Urinary bladder (tissue), 3 donors: ENCODE measurements at regions not wholly inside any gene's neighbourhood (a gene's known extent, or its start where the extent isn't known, plus 50 kb on each side); places are given as distances from the start of the nearest gene placed in this dataset.

Experiments used
- DNase-seq: peaks from one replicate; pipeline ENCODE4 v3.0.0-alpha.2; 2015; ENCODE audit errors: extremely low spot score
- H3K27ac ChIP-seq: one replicate; pipeline ENCODE4 v1.5.1; 2013; ENCODE audit warnings: low read depth, mild to moderate bottlenecking, moderate library complexity
- H3K36me3 ChIP-seq: one replicate; pipeline ENCODE4 v1.6.1; 2013; ENCODE audit warnings: mild to moderate bottlenecking, moderate library complexity; ENCODE audit not compliant: insufficient read depth
- H3K4me1 ChIP-seq: one replicate; pipeline ENCODE4 v1.6.1; 2013; ENCODE audit warnings: mild to moderate bottlenecking, moderate library complexity; ENCODE audit not compliant: insufficient read depth
- H3K4me3 ChIP-seq: one replicate; pipeline ENCODE4 v1.5.1; 2013; ENCODE audit warnings: low read depth, low read length
- WGBS: extraction: QIAGEN DNeasy Blood & Tissue Kit; methylation state at CpG from one replicate; pipeline ENCODE4 v1.1.7; 2013; 5-methylcytosine and 5-hydroxymethylcytosine counted together
- donor health status: healthy with polysubstance abuse.
- donor health status: healthy.

DNA sequence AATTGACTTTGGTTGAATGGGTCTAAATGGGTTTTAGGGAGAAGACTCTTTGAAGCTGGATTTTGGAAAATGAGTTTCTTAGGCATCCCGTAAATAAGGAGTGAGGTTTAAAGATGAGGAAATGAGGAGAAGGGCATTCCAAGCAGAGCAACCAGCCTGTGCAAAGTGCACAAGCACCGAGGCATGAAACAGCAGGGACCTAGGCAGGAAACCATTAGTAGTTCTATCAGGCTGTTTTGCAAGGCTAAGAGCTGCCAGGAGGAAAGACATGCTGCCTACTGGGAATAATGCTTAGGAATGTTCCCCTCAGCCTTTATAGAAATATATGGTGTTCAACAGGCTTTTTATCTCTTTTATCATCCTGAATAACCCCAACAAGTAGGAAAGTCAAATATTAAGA lies 153.1 kb upstream of the FGGY start:
- Histone ChIP-seq H3K4me1 (no peaks in the 10 kb centered on the region), H3K36me3 (no peaks in the 10 kb centered on the region), H3K4me3 (no peak overlapping the region), H3K27ac (no peak overlapping the region)
- DNase-seq, result no peak
- WGBS, result 64% methylated on average over 2 of the region's 2 CpGs

- WGBS, result 92% methylated on average over 2 of the region's 2 CpGs
- no peak overlapping the region for H3K27ac ChIP-seq
- no peak for DNase-seq
- no peaks in the 10 kb centered on the region for H3K4me1 ChIP-seq
- H3K4me3 ChIP-seq, result no peak overlapping the region
- no peaks in the 10 kb centered on the region for H3K36me3 ChIP-seq
Observed at GRCh38 chr1:59144959-59145358, 151.9 kb upstream of the FGGY start.

DNA sequence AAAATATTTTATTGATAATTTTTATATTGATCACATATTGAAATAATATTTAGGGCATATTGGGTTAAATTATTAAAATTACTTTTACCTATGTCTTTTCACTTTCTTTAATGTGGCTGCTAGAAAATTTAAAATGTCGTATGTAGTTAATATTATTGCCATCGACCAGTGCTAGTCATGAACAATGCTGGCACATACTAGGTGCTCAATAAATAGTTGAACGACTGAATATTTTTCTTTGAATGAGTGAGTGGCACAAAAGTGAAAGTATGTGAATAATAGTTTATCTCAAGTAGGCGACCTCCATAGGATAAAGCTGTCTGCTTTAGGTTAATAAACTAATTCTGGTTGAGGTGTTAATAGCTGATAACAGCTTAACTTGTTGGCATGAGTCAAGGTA lies 150.8 kb upstream of the FGGY start:
- no peak for DNase-seq
- Histone ChIP-seq H3K36me3 (no peaks in the 10 kb centered on the region), H3K4me3 (peak overlapping the region; percentile 37), H3K27ac (no peak overlapping the region), H3K4me1 (no peaks in the 10 kb centered on the region)
- 86% methylated on average over 4 of the region's 4 CpGs for WGBS

- DNase-seq, result no peak
- Histone ChIP-seq H3K4me1 (no peaks in the 10 kb centered on the region), H3K4me3 (peak overlapping the region; percentile 37), H3K36me3 (no peaks in the 10 kb centered on the region), H3K27ac (peak overlapping the region; percentile 18)
- WGBS, result 4% methylated on average over 52 of the region's 52 CpGs
Observed at GRCh38 chr1:59146651-59147358, 150.1 kb upstream of the FGGY start.

DNA sequence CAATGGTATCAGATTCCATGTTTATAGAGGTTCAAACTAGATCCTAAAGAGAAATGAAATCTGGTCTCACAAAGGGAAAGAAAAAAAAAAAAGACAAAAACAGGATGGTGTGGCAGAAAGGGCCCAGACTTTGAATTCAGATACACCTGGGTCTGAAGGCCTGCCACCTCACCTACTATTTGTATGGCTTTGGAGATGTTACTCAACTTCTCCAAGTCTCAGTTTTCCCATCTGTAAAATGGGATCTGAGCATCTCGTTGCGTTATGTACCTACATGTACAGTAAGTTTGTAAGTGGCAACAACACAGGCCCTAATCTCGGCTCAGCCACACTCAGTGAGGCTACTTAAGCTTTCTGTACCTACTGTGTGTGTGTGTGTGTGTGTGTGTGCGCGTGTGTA lies 147.5 kb upstream of the FGGY start:
- Histone ChIP-seq H3K4me3 (no peak overlapping the region), H3K27ac (no peak overlapping the region), H3K4me1 (no peaks in the 10 kb centered on the region), H3K36me3 (no peaks in the 10 kb centered on the region)
- no peak for DNase-seq
- WGBS, result 97% methylated on average over 5 of the region's 5 CpGs

DNA sequence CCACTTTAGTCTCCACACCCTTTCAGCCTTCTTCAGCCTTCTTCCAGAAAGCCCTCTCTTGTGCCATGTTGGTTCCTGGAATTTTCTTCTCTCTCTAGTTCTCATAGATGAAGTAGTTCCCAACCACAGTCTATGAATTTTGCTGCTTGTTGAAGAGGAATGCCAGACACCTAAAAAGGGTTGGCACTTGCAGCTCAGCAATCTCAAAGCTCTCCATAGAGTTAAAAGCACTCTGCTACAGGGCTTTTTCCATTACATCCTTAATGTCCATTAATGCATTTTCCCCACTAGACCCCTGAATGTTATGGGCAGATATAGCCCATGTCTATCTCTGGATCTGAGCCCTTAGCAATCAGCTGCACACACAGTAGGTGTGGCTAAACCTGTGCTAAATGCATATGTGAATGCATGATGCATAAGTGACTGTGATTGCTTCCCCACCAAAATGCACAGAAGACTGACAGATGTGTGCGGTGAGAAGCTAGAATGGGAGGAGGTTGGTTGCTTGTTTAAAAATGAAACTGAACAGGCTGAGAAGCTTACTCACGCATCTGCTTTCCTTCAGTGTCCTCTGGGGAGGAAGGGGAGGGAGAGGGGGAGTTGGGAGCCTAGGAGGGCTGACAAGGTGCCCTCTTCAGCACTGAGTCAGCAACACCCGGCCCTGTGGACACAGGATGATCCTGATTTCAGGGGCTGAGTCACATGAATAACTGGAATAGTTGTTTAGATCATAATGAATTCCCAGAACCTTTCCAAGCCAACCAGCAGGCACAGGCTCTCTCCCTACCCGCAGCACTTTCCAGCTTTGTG lies 146.1 kb upstream of the FGGY start:
- WGBS, result 12% methylated on average over 4 of the region's 4 CpGs
- Histone ChIP-seq H3K27ac (peak overlapping the region; percentile 38), H3K4me1 (no peaks in the 10 kb centered on the region), H3K36me3 (no peaks in the 10 kb centered on the region), H3K4me3 (no peak overlapping the region)
- no peak for DNase-seq

DNA sequence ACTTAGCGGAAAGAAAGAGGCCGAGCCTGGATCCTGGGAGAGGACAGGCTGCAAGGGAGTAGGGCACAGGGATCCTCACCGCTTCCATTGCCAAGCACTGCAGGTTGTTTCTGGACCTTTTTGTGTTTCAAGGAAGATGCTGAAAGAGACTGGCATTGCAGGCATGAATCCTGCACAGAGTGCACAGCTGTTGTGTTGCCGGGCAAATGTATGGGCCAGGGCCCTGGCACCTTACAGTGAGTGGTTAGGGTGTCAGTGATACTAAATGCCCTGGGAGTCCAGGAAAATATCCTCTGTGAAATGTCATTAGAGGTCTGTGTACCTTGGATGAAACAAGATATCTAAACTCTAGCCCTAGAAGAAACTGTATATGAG lies 145.5 kb upstream of the FGGY start:
- peak overlapping the region; percentile 38 for H3K27ac ChIP-seq
- H3K36me3 ChIP-seq, result no peaks in the 10 kb centered on the region
- WGBS, result 35% methylated on average over 4 of the region's 4 CpGs
- no peak for DNase-seq
- H3K4me3 ChIP-seq, result no peak overlapping the region
- no peaks in the 10 kb centered on the region for H3K4me1 ChIP-seq

- Histone ChIP-seq H3K4me1 (no peaks in the 10 kb centered on the region), H3K27ac (no peak overlapping the region), H3K36me3 (no peaks in the 10 kb centered on the region), H3K4me3 (no peak overlapping the region)
- 26% methylated on average over 1 of the region's 1 CpG for WGBS
- DNase-seq, result no peak
Observed at GRCh38 chr1:59151860-59152259, 145.0 kb upstream of the FGGY start.

GRCh38 chr1:59152511-59152910 lies 144.4 kb upstream of the FGGY start:
- WGBS, result 93% methylated on average over 1 of the region's 1 CpG
- Histone ChIP-seq H3K4me1 (no peaks in the 10 kb centered on the region), H3K4me3 (no peak overlapping the region), H3K27ac (no peak overlapping the region), H3K36me3 (no peaks in the 10 kb centered on the region)
- DNase-seq, result no peak

- no peak for DNase-seq
- H3K36me3 ChIP-seq, result no peaks in the 10 kb centered on the region
- H3K4me3 ChIP-seq, result no peak overlapping the region
- H3K27ac ChIP-seq, result no peak overlapping the region
- 92% methylated on average over 2 of the region's 2 CpGs for WGBS
- no peaks in the 10 kb centered on the region for H3K4me1 ChIP-seq
Observed at GRCh38 chr1:59154401-59154800, 142.5 kb upstream of the FGGY start.

DNA sequence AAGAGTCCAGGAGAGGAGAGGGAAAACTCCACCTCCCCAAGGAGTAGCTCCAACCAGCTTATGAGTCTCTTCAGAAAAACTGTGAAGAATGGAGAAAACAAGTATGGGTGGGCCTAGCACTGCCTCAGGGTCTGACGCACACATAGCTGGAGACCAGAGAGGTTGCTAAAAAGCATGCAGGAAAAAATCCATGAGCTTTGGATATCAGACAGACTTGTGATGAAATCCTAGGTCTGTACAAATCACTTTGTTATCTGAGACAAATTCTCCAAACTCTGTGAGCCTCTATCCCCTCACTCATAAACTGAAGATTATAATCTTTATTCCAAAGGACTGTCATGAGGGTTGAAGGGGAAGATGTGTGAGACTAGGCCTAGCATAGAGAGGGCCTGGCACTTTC lies 141.5 kb upstream of the FGGY start:
- H3K4me3 ChIP-seq, result no peak overlapping the region
- WGBS, result 92% methylated on average over 1 of the region's 1 CpG
- H3K4me1 ChIP-seq, result no peaks in the 10 kb centered on the region
- no peak for DNase-seq
- no peaks in the 10 kb centered on the region for H3K36me3 ChIP-seq
- no peak overlapping the region for H3K27ac ChIP-seq

DNA sequence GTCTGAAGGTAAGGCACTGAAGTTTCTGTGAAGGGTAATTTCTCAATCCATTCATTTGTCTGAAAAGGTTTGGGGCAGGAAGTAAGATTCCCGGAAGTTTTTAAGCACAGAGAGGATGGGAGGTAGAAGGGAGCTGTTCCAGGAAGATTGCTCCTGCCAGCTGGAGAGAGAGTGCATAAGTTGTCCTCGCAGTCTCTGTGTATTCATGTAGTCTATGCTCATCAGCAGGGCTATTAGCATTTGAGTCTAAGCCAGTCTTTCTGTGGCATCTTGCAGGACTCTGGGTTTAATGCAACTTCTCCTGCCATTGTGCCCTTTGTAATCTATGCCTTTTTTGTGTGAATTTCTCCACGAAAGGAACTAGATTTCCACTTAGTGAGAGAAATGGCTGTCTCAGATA lies 140.8 kb upstream of the FGGY start:
- H3K4me3 ChIP-seq, result no peak overlapping the region
- no peak for DNase-seq
- H3K27ac ChIP-seq, result no peak overlapping the region
- H3K36me3 ChIP-seq, result no peaks in the 10 kb centered on the region
- WGBS, result 28% methylated on average over 3 of the region's 3 CpGs
- H3K4me1 ChIP-seq, result no peaks in the 10 kb centered on the region

GRCh38 chr1:59156526-59157199 lies 140.2 kb upstream of the FGGY start:
- H3K4me1 ChIP-seq, result no peaks in the 10 kb centered on the region
- no peak for DNase-seq

GRCh38 chr1:59158321-59158720 lies 138.6 kb upstream of the FGGY start:
- Histone ChIP-seq H3K27ac (no peak overlapping the region), H3K36me3 (no peaks in the 10 kb centered on the region), H3K4me3 (no peak overlapping the region), H3K4me1 (no peaks in the 10 kb centered on the region)
- DNase-seq, result no peak

More at GRCh38 chr1:59156526-59157199, 140.2 kb upstream of the FGGY start:
- Histone ChIP-seq H3K36me3 (no peaks in the 10 kb centered on the region), H3K27ac (no peak overlapping the region), H3K4me3 (no peak overlapping the region)
- 27% methylated on average over 7 of the region's 7 CpGs for WGBS
